GM12873 (cell line): ENCODE measurements at regions not wholly inside any gene's neighbourhood (a gene's known extent, or its start where the extent isn't known, plus 50 kb on each side); places are given as distances from the start of the nearest gene placed in this dataset.

ENCODE experiments used
- CTCF ChIP-seq: IDR thresholded peaks from 2 replicates; pipeline ENCODE4 v1.5.1; 2012; ENCODE audit warnings: low read depth, mild to moderate bottlenecking, moderate library complexity, low read length, control low read depth; ENCODE audit not compliant: insufficient read depth; ENCODE audit errors: missing control alignments

DNA sequence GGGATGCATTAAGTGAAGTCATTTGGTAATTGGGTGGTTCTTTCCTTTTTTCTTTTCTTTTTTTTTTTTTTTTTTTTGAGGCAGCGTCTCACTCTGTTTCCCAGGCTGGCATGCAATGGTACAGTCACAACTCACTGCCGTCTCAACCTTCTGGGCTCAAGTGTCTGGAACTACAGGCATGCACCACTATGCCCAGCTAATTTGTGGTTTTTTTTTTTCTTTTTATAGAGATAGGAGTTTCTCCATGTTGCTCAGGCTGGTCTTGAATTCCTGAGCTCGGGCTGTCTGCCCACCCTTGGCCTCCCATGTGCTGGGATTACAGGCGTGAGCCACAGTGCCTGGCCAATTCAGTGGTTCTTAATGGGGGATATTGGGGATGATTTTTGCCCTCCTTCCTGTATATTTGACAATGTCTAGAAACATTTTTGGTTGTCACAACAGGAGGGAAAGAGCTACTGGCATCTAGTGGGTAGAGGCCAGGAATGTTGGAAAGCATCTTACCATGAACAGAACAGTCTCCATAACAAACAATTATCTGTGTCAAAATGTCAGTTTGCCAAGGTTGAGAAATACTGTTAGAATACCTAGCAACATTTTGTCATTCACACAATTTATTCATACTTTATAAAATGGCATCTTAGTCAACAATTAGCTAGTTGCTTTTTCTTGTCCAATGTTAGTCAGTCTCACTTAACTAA lies 79.4 kb upstream of the CNTN3 start:
- no peak for TF ChIP-seq CTCF

GRCh38 chr3:74693251-74693650 lies 78.8 kb upstream of the CNTN3 start:
- TF ChIP-seq CTCF, result no peak

DNA sequence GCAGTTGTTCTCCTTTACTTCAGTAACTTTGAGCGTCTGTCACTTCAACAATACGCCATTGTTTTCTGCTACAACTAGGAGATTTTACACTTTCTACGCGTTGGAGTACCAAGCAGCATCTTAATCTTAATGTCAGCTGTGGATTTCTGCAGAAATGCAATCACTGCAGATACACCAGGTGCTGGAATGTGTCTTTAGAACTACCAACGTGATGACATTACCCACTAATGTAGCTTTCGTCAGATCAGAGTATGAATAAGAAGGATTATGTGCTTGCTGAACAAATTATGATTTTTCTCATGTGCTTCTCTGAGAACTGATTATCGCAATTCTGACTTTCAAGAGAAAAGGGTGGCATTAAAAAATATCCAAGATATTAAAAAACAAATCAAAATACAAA lies 77.5 kb upstream of the CNTN3 start:
- TF ChIP-seq CTCF, result no peak

DNA sequence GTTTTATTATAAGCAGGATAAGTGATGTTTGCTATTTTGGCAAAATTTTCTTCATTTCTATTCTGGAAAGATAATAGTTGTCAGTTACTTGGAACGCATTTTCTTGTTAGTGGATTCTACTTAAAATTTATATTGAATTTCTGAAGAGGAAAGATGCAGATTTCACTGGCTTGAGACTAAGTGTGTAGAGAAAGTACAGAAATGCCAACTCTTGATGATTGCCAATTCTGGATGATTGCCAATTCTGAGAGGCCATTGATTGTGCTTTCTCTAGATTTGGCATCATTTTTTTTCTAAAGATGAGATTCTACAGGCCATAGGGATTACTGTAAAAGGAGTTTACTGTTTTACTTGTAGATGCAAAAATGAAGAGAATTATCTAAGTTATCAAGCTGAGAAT lies 58.9 kb upstream of the CNTN3 start:
- TF ChIP-seq CTCF, result no peak

GRCh38 chr3:74664606-74665005 lies 50.1 kb upstream of the CNTN3 start:
- no peak for TF ChIP-seq CTCF
